ENCODE measurements at regions not wholly inside any gene's neighbourhood (a gene's known extent, or its start where the extent isn't known, plus 50 kb on each side); places are given as distances from the start of the nearest gene placed in this dataset.

DNA sequence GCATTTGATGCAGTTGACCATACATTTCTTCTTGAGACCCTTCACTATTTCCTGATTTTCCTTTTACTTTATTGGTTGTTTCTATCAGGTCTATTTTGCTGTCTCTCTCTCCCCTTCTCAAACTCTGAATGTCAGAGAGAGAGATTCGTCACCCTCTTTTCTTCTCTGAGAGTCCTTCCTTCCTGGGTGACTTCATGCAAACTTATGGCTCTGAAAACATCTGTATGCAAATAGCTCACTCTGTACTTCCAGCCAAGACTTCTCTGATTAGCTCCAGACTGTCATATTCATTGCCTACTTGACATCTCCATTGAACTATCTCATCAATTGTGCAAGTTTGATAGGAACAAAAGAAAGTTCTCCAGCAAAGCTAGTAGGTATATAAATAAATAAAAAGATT lies 191.7 kb upstream of the KLF6 start:
- TF ChIP-seq SMAD1 (IDR thresholded peaks at IDR 0.05; ENCODE audit: low read depth, low read length, partially characterized antibody) (no peak), CTCF (IDR thresholded peaks at IDR 0.05 in 2 of 3, conservative IDR thresholded peaks at IDR 0.05 in 1 of 3; ENCODE audit: insufficient read depth in 2 of 3, low read depth in 1 of 3, low read length in 3 of 3) (no peak), ZNF398 (CRISPR knock-in tag; IDR thresholded peaks at IDR 0.05) (no peak), E2F4 (CRISPR knock-in tag; IDR thresholded peaks at IDR 0.05; ENCODE audit: low read depth) (no peak), CREB3L1 (IDR thresholded peaks at IDR 0.05; ENCODE audit: borderline replicate concordance, low read depth) (no peak), ZFX (CRISPR knock-in tag; IDR thresholded peaks at IDR 0.05) (no peak), TEAD1 (CRISPR knock-in tag; IDR thresholded peaks at IDR 0.05) (no peak), HNRNPK (IDR thresholded peaks at IDR 0.05; ENCODE audit: low read depth, low read length, poor library complexity, severe bottlenecking) (no peak), TFAM (CRISPR knock-in tag; conservative IDR thresholded peaks at IDR 0.05) (no peak), MAFK (IDR thresholded peaks at IDR 0.05; ENCODE audit: low read length) (no peak), ATF1 (CRISPR knock-in tag; IDR thresholded peaks at IDR 0.05) (no peak), ATF1 (tag; IDR thresholded peaks at IDR 0.05) (no peak), RFX5 (IDR thresholded peaks at IDR 0.05; ENCODE audit: low read depth, low read length) (no peak)

Data from K562 (cell line).